H1 (cell line): ENCODE measurements at regions not wholly inside any gene's neighbourhood (a gene's known extent, or its start where the extent isn't known, plus 50 kb on each side); places are given as distances from the start of the nearest gene placed in this dataset.

ENCODE experiments used
- CBX5 ChIP-seq: fragments of 300-800, 300-1000 bp; sonication (generic); IDR thresholded peaks from 2 replicates; pipeline ENCODE4 v1.7.1; 2016; ENCODE audit warnings: antibody characterized with exemption, low read length, low read depth
- CHD7 ChIP-seq: fragments of 300-600 bp; sonication (generic); IDR thresholded peaks from 2 replicates; pipeline ENCODE4 v1.7.1; 2012; ENCODE audit warnings: low read length, moderate library complexity, mild to moderate bottlenecking, inconsistent platforms; ENCODE audit not compliant: insufficient replicate concordance
- CREB1 ChIP-seq: IDR thresholded peaks from 2 replicates; pipeline ENCODE4 v1.6.1; 2012; ENCODE audit warnings: inconsistent platforms
- PHF8 ChIP-seq: fragments of 200-600 bp; sonication (generic); conservative IDR thresholded peaks from 2 replicates; pipeline ENCODE4 v1.7.1; 2012; ENCODE audit warnings: low read depth, mild to moderate bottlenecking, inconsistent platforms, low read length, moderate library complexity
- POLR2AphosphoS5 ChIP-seq: IDR thresholded peaks from 2 replicates; pipeline ENCODE4 v1.6.1; 2011; ENCODE audit warnings: low read depth, low read length

GRCh38 chr7:159323359-159323758, 178.7 kb upstream of the VIPR2 start (continued):
- no peak for TF ChIP-seq CHD7
- TF ChIP-seq CBX5, result no peak
- TF ChIP-seq PHF8, result no peak
- TF ChIP-seq POLR2AphosphoS5, result no peak
- TF ChIP-seq CREB1, result no peak
- TF ChIP-seq, all 59 proteins: peak for 0
